Gastroesophageal sphincter (tissue), 3 donors: ENCODE measurements at regions not wholly inside any gene's neighbourhood (a gene's known extent, or its start where the extent isn't known, plus 50 kb on each side); places are given as distances from the start of the nearest gene placed in this dataset.

Experiments used
- EP300 ChIP-seq: sonication (generic); formaldehyde crosslinking; IDR thresholded peaks from one replicate; pipeline ENCODE4 v1.6.1; 2017; ENCODE audit warnings: antibody characterized with exemption, mild to moderate bottlenecking
- POLR2A ChIP-seq, 2 donors: fragments of 450-650 bp; IDR thresholded peaks; one replicate each; pipeline ENCODE4 v1.6.1; 2017; ENCODE audit warnings: antibody characterized with exemption in 2 of 2, mild to moderate bottlenecking in 2 of 2, moderate library complexity in 1 of 2
- POLR2AphosphoS5 ChIP-seq: sonication (generic); formaldehyde crosslinking; IDR thresholded peaks from one replicate; pipeline ENCODE4 v1.6.1; 2017; ENCODE audit warnings: antibody characterized with exemption
- TF ChIP-seq, protein P1 (sequence below), 4 experiments: fragments of 200-600 bp in 2 of 4; fragments of 450-650 bp in 2 of 4; sonication (generic) in 1 of 4; IDR thresholded peaks; one replicate each; pipeline ENCODE4 v1.5.1; 2017 to 2019; ENCODE audit warnings: antibody characterized with exemption in 4 of 4, mild to moderate bottlenecking in 2 of 4, moderate library complexity in 2 of 4

DNA sequence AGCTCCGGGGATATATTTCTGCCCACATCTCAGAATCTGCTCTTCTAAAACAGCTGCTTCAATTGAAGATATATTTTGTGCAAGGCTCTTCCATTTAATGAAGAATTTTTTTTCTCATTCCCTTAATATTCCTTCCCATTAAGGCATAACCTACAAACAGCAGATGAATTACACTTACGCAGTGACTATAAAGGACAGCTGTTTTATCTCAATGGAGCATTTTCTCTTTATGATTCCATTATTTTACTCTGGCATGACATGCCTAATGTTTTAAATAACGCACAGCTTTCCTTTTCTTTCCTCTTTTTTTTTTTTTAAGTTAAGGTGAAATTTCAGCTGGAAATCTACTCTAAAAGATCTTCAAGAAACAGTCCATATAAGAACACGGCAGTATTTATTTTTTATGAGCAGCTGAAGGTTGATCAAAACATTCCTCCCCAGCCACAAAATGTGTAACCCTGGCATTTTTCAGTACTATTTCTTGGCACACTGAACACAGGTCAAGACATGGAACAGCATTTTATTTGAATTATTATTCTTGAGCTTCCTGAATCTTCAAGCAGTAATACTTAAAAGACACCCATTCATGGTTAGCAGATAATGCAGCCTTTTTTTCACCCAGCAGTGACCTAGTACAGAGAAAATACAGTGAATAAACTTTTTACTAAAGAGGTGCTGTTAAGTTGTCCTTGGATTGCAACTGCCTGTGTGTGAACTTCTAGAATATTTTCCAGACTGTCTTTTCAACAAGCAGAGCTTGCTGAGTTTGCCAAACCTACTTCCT, 118.1 kb upstream of the FOXN3 start:
- TF ChIP-seq, protein P1, sequence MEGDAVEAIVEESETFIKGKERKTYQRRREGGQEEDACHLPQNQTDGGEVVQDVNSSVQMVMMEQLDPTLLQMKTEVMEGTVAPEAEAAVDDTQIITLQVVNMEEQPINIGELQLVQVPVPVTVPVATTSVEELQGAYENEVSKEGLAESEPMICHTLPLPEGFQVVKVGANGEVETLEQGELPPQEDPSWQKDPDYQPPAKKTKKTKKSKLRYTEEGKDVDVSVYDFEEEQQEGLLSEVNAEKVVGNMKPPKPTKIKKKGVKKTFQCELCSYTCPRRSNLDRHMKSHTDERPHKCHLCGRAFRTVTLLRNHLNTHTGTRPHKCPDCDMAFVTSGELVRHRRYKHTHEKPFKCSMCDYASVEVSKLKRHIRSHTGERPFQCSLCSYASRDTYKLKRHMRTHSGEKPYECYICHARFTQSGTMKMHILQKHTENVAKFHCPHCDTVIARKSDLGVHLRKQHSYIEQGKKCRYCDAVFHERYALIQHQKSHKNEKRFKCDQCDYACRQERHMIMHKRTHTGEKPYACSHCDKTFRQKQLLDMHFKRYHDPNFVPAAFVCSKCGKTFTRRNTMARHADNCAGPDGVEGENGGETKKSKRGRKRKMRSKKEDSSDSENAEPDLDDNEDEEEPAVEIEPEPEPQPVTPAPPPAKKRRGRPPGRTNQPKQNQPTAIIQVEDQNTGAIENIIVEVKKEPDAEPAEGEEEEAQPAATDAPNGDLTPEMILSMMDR (IDR thresholded peaks at IDR 0.05), result no peak
- TF ChIP-seq POLR2AphosphoS5, result no peak
- no peak for TF ChIP-seq EP300
- TF ChIP-seq POLR2A (IDR thresholded peaks at IDR 0.05), result no peak
